ENCODE measurements at regions not wholly inside any gene's neighbourhood (a gene's known extent, or its start where the extent isn't known, plus 50 kb on each side); places are given as distances from the start of the nearest gene placed in this dataset.

DNA sequence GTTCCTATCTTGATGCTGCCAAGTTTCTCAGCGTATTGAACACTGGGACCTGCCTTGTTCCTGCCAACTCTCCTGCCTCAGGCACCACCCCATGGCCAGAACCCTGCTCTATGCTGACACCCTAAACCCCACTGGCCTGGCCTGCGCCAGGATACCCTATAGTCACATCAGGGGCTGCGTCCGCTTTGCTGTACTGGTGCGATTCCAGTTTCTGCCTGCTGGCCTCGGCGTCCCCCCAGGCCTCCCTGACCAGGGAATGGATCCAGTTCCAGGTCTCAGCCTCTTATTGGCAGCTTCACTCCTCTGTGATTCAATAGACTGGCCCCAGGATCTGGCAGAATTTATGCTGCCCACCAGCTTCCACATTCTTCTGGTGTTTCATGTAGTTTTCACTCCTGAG lies 55.0 kb downstream of the GPR6 start:
- no peak for DNase-seq
- TF ChIP-seq POLR2AphosphoS5 (IDR thresholded peaks at IDR 0.05) (no peak), POLR2A (IDR thresholded peaks at IDR 0.05) (no peak), EP300 (IDR thresholded peaks at IDR 0.05) (no peak)
- TF ChIP-seq, protein P1, sequence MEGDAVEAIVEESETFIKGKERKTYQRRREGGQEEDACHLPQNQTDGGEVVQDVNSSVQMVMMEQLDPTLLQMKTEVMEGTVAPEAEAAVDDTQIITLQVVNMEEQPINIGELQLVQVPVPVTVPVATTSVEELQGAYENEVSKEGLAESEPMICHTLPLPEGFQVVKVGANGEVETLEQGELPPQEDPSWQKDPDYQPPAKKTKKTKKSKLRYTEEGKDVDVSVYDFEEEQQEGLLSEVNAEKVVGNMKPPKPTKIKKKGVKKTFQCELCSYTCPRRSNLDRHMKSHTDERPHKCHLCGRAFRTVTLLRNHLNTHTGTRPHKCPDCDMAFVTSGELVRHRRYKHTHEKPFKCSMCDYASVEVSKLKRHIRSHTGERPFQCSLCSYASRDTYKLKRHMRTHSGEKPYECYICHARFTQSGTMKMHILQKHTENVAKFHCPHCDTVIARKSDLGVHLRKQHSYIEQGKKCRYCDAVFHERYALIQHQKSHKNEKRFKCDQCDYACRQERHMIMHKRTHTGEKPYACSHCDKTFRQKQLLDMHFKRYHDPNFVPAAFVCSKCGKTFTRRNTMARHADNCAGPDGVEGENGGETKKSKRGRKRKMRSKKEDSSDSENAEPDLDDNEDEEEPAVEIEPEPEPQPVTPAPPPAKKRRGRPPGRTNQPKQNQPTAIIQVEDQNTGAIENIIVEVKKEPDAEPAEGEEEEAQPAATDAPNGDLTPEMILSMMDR (IDR thresholded peaks at IDR 0.05) = no peak
- no peaks in the 10 kb centered on the region for H3K9me3 ChIP-seq
- intact Hi-C loops (cut with DNase I) = no loop called here
- H3K27me3 ChIP-seq = no peaks in the 10 kb centered on the region
- H3K4me3 ChIP-seq = no peak overlapping the region
- H3K36me3 ChIP-seq = no peaks in the 10 kb centered on the region
- WGBS, 2 donors = 96 to 97% methylated on average over 7 of the region's 7 CpGs
- no peak overlapping the region for H3K27ac ChIP-seq
- H3K4me1 ChIP-seq = no peaks in the 10 kb centered on the region

GRCh38 chr6:110033749-110034666 lies 55.9 kb downstream of the GPR6 start:
- no peak for TF ChIP-seq POLR2AphosphoS5 (IDR thresholded peaks at IDR 0.05)
- TF ChIP-seq POLR2A (IDR thresholded peaks at IDR 0.05) = no peak
- TF ChIP-seq, protein P1 (IDR thresholded peaks at IDR 0.05) = no peak
- no peak for TF ChIP-seq EP300 (IDR thresholded peaks at IDR 0.05)
- Histone ChIP-seq H3K27ac (no peak overlapping the region), H3K4me3 (no peak overlapping the region), H3K27me3 (no peaks in the 10 kb centered on the region), H3K4me1 (no peaks in the 10 kb centered on the region), H3K9me3 (no peaks in the 10 kb centered on the region), H3K36me3 (no peaks in the 10 kb centered on the region)
- WGBS, 2 donors = 83 to 85% methylated on average over 10 of the region's 10 CpGs
- no peak for DNase-seq
- intact Hi-C loops (cut with DNase I) = no loop called here

DNA sequence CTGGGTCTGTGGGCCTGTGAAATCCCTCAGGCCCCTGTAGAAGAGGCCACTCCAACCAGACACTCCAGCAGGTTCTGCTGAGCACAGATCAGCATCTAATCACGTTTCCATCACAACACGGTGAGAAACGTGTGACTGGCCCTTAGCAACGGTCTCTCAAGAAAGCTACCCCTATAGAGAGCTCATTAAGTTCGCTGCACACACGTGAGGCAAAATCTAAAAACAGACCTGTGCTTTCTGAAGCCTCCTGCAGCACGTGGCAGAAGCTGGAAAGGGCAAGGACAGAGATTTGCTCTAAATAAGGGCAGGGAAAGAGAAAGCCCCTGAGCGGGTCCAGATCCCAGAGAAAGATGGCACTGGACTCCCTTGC lies 56.5 kb downstream of the GPR6 start:
- TF ChIP-seq, protein P1 (IDR thresholded peaks at IDR 0.05) = no peak
- no peak for TF ChIP-seq EP300 (IDR thresholded peaks at IDR 0.05)
- no peak for TF ChIP-seq POLR2AphosphoS5 (IDR thresholded peaks at IDR 0.05)
- no peak for TF ChIP-seq POLR2A (IDR thresholded peaks at IDR 0.05)
- Histone ChIP-seq H3K27me3 (no peaks in the 10 kb centered on the region), H3K4me3 (no peak overlapping the region), H3K9me3 (no peaks in the 10 kb centered on the region), H3K36me3 (no peaks in the 10 kb centered on the region), H3K27ac (no peak overlapping the region), H3K4me1 (peaks cover 0 to under 1% (median 0%) of the 10 kb centered on the region in 4 donors)
- intact Hi-C loops (cut with DNase I) = loop anchor here (5.0 kb wide), 1 partner anchor 358 kb away; no protein-coding TSS in a partner anchor
- no peak for DNase-seq
- 79 to 83% methylated on average over 8 of the region's 8 CpGs for WGBS, 2 donors

GRCh38 chr6:110035321-110035720 lies 57.2 kb downstream of the GPR6 start:
- H3K27me3 ChIP-seq = no peaks in the 10 kb centered on the region
- intact Hi-C loops (cut with DNase I) = loop anchor here (5.0 kb wide), 1 partner anchor 357 kb away; no protein-coding TSS in a partner anchor
- TF ChIP-seq, protein P1 (IDR thresholded peaks at IDR 0.05) = no peak
- TF ChIP-seq POLR2AphosphoS5 (IDR thresholded peaks at IDR 0.05) (no peak), EP300 (IDR thresholded peaks at IDR 0.05) (no peak), POLR2A (IDR thresholded peaks at IDR 0.05) (no peak)
- no peak for DNase-seq
- no peaks in the 10 kb centered on the region for H3K9me3 ChIP-seq
- no peaks in the 10 kb centered on the region for H3K36me3 ChIP-seq
- H3K4me3 ChIP-seq = no peak overlapping the region
- H3K4me1 ChIP-seq = peaks cover 0 to 4% (median 0%) of the 10 kb centered on the region in 4 donors
- 95 to 97% methylated on average over 5 of the region's 5 CpGs for WGBS, 2 donors
- no peak overlapping the region for H3K27ac ChIP-seq

Measured in sigmoid colon (tissue), 6 donors.